GM21717 (cell line): ENCODE measurements at regions not wholly inside any gene's neighbourhood (a gene's known extent, or its start where the extent isn't known, plus 50 kb on each side); places are given as distances from the start of the nearest gene placed in this dataset.

Source experiments
- ATAC-seq: cut with Tn5 transposase; IDR thresholded peaks from one replicate; pipeline ENCODE4 v1.9.1; 2021; ENCODE audit warnings: mild to moderate bottlenecking, moderate library complexity; ENCODE audit not compliant: unreplicated experiment

DNA sequence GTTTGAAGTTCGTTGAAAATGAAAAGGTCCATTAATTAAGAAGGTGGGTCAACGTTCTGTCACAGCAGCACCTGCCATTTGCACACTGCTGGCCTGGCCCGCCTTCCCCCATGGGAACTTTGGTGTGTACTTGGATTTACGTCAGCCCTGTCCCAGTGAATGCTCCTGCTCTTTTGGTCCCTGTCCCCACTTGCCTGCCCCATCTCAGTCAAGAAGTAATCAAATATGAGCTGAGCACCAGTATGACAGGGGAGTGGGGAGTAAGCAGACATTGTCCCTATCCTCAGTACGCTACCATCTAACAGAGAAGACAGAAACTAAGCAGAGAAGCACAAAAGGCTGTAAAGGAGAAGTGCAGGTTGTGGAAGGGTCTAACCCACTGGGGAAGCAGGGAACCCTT, 65.1 kb downstream of the SLC4A3 start:
- ATAC-seq: no peak

DNA sequence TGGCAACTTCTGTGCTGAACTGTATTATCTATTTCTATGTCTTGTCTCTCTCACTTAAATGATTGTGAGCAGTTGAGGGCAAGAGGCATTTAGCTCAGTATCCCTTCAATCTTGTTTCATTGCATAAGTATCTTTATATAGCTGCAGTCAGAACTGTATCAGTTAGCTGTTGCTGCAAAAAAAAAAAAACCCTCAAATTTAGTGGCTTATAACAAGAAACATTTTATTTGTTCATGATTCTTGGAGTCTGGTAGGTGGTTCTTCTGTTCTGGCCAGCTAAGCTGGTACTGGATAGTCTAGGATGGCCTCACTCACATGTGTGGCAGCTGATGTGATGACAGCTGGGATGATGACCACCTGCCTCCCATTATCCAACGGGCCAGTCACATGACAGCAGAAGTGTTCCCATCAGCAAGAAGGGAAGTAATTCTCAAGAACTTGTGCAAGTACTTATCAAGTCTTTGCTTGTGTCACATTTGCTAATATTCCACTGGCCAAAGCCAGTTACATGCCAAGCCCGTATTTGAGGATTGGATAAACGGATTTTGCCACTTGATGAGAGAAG, 67.8 kb downstream of the SLC4A3 start:
- no peak for ATAC-seq

DNA sequence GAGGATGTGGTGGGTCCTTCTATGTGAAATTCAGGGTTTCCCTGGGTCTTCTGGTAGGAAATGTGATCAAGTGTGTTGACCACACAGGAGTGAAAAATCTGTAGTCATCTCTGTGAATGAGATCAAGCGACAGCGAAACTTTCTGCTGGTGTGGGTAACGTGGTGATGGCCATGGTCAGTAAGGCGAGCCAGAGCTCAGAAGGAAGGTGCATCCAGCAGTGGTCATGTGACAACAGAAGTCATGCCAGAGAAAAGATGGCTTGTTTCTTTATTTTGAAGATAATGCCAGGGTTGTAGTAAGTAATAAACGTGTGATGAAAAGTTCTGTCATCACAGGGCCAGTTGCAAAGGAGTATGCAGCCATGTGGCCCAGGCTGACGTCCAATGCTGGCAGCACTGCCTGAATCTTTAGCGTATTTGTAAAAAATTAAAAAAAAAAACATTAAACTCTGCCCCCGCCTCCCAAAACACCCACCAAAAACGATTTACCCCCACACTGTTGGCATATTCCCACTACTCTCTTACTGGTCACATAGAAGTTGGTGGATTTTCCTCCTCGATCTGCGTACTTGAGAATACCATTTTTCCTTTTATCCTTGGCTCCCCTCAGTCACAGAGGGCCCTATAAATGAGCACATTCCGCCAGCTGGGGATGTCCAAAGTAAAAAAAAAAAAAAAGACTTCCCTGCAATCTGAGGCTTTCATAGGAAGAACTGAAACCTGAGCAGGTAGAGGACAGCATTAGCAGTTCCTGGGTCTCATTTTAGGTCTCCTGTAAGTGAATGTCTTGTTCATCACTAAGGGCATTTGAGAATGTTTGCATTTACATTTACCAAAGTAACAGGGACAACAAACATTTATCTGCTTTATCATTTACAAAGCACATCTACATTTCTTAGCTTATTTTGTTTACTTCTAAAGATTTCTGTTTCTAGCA, 70.6 kb downstream of the SLC4A3 start:
- no peak for ATAC-seq

DNA sequence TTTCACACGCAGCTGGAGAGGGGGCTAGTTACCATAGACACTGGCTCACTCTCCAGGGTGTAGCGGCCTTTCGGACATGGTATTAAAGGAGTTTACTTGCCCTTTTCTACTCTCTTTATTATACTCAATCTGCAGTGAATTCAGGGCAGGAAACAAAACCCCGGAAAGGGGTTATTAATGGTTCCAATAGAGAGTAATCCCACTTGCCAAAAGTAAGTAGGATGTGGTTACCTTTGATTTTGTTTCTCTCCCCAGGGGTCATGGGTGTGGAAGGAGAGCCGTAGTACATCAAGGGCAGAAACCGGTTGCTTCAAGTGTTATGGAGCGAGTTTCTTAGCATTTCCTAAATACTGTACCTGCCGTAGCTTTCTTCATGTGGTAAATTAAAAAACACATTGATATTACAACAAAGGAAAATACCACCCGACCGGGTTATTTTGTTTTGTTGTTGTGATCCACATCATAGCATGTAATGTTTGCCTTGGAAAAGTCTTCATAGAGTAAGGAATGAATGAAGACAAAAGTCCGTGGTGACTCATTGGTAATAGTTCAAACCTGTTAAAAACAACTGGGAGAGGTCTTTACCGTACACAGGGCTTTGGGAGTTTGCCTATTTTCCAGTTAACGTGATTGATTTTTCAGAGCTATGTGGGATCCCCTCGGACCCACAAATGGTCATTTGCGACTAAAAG, 71.5 kb downstream of the SLC4A3 start:
- no peak for ATAC-seq

DNA sequence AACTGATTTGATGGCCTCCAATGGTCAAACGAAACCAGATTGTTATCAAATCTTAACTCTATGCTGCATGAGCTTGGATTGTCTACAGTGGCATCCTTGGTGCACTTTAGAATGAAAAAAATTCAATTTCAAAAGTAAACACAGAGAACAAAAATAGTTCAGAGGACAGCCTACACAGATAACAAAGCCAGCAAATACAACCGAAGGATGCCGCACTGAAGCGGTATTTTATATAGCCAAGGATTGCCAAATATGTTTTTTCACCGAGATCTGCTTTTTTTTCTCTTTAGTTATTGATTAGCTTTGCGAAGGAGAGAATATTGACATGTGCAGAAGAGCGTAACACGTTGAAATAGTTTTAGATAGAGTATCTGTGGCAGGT, 72.0 kb downstream of the SLC4A3 start:
- ATAC-seq: no peak

DNA sequence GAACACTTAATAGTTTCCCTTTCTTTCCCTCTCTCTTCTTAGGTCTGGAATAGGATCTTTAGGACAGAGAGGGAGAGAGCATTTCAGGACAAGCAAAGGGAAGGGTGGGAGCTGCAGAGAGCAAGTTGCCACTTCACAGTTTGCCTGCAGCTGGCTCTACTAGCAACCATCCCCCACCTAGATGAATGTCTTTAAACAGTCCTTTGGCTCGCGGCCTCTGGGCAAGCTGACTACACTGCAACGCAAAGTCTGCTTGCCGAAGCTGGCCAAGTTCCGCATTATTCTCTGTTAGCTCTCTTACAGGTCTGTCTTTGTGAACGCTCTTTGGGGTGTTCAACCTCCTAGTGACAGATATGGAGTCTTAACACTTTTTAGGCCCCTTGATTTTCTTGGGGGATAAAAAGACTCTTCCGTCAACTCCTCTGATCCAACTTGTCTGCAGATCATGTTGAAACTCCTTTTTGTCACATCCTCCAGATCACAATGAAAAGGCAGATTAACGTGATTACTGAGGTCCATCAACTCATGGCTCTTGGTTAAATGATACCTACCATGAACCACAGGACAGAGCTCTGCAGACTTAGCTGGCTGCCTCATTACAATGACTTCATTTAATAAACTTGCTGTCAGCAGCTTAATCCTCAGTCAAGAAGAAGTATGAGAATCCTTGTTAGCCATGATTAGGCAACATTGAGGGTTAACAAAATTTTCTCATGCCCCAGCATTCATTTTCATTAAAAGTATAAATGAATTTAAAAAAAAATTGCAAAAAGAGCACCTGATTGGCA, 74.6 kb downstream of the SLC4A3 start:
- no peak for ATAC-seq

DNA sequence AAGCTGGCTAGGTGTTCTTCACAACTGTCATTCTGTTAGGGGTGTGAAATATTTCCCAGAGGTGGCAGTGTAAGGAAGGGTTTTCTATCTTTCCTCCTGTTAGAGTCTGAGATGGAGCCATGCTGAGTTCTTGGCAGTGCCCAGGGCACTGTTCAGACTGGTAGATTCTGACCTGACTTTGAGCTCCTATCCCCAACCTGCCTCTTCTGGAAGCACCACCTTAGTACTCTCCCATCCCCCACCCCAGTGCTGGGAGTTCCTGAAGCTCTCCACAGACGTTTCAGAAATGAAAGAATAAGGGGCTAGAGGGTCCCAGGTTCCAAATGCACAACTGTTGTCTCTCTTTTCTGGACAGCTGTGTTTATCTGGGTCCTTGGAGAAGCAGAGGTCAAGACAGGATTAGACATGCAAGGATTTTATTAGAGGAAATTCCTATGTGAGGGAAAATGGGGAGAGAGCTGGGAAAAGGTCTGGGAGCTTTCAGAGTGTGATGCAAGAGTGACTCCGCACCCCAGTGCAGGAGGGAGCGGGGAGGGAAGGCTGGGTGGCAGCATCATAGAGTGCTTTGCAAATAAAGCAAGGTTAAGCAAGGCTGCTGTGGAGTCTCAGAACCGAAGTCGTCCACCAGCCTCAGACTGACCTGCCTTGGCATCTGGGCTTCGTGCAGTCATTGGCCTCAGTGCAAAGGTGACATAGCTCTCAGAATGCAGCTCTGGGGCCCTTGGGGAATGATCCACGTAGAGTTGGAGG, 75.5 kb downstream of the SLC4A3 start:
- ATAC-seq: no peak

DNA sequence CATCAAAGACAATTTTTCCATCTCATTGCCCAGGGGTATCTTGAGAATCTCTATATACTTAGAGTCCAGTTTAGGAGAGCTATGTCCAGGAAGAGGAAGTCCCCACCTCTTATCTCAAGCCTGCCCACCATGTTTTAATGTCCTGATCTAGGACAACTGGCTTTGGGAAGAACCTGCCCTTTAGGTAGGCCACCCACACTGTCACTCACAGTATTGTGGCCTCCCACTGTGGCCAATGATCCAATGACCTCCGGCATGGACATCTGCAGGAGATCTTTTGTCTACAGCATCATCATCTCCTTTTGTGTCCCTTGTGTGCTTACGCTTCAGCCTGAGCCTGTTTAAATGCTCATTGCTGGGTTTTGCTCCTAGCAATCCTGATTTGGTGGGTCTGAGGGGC, 77.4 kb downstream of the SLC4A3 start:
- ATAC-seq: no peak

DNA sequence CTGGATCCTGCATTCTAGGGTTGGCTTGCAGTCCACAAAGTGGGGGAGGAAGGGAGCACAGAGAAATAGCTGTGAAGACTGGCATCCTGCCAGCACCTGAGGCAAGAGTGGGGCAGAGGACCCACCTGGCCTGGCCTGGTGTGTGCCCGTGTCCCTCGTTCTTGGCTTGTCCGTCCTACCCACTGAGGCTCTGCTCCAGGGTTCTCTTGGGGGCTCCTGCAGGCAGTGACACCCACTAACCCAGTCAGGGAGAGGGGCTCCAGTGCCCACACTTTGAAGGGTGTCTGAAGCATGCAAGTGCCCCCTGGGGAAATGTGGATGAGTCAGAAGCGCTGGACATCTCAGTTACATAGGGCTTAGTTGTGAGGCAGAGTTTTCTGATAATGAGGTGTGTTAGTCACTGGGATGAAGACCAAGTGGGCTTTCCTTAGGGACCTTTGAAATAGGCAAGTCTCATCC, 79.4 kb downstream of the SLC4A3 start:
- no peak for ATAC-seq

DNA sequence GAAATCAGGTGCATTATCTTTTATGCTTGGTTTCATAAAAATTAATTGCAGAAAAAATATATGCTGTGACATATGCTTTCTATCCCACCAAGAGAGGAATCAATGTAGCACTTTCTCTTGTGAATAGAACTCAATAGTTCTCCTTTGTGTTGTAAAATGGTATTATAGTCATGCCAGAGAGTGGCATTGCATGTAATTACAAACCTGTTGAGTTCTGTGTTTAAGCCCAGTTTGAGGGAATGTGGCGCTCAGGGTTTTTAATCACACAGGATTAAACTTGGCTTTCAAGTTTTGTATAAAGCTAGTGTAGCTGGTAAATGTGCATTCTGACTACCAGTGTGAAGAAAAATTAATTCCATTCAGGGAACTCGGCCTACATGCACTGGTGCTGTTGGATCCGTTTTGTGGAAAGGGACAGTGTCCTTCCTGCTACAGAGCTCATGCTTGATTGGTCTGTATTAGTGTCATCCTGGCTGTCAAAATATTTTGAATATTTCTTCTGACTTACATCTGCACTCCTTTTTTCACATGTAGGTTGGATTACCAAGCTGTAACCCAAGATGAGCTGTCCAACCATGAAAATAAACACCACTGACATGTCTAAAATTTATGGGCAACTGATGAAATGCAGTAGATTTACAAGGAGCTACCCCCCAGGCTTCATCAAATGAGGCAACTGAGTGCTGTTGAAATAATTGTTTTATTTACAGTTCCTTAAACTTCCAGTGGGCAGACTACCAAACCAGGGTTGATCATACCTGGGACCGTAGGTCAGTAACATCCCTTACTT, 80.3 kb downstream of the SLC4A3 start:
- ATAC-seq: no peak

DNA sequence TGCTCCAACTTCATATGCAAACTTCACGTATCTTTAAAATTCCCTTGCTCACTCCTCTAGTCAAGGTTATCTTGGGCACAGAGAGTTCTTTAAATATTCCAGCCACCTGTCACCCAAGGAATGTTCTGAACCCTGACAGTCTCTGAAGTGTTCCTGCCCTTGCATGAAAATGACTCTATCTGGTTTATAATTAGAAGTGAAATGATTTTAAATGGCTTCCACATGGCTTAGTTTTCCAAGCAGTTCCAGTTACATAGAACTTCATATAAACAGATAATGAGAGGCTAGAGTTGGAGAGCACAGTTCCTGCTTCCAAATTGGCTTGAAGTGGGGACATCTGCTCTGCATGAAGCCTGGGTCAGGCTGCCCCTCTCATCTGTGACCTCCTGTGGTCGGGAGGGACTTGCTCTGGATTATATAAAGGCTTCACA, 81.9 kb downstream of the SLC4A3 start:
- ATAC-seq: no peak

DNA sequence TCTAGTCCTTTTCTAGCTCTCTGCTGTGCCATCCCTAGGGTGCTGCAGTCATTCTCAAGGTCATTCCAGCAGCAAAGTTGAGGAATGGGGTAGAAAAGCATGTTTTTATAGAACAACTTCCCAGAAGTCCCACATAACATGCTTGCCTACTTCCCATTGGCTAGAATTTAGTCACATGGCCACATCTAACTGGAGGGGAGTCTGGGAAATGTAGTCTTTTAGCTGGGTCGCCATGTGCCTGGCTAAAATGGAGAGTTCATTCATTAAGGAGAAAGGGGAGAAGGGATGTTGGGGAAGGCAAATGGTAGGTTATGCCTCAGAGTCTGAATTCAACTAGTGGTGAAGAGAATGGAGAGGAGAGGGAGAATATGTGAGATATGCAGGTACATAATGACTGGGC, 85.7 kb downstream of the SLC4A3 start:
- ATAC-seq: peak; percentile 63

DNA sequence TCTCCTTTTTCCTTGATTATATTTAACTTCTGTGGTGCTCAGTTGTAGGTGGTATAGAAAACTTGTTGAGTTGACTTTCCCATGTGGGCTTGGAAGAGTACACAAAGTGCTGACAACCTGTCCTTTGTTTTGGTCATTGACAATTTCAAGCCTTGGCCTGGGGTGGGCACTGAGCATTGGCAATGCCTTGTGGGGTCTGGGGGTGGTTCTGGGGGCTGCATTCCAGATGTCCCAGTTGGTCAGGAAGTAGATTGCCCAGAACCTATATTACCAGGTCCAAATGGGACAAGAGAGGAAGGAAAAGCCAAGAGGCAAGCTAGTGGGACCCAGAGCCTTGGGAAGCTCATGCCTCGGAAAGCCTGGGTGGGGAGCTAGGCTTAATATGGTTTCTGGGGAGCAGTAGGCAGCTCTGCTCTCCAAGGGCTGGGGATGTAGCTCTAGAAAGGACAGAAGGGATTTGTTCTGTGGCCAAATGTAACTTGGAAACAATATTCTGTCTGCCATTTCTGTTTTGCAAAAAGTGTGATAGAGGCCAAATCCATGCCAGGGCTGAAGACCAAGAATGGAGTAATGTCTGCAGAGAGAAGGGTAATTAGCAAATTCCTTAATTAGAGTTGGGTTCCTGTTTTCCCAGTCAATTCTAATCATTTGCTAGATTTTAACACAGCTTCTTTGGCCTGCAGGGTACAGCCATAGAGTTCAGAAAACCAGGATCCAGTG, 87.4 kb downstream of the SLC4A3 start:
- no peak for ATAC-seq

DNA sequence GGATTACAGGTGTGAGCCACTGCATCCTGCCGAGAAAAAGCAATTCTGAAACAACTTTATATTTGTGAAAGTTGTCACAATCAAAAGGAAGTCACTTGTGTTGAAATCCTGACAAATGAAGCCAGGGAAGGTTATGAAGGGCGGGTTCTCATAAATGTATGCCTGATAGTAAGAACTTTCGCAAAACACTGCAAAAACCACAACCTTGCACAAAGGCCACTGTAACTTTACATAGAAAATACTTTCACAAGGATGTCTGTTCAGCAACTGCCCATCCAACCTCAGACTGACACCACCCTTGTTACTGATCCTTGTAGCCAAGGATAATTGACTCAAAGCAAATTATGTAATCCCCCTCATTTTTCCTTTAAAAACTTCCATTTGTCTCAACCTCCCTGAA, 90.6 kb downstream of the SLC4A3 start:
- ATAC-seq: no peak

DNA sequence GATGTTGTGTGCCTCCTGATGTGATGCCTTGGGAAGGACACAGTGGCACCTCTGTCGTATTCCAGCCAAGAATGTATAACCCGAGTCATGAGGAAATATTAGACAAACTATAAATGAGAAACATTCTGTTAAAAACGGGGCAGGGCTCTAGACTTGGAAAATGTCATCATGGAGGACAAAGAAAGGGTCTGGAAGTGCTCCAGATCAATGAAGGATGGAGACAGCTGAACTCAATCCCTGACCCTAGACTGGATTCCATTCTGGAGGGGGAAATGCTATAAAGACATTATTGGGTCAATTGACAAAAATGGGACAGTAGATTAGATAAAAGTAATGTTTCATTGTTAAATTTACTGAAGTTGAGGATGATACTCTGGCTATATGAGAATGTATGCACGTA, 92.1 kb downstream of the SLC4A3 start:
- ATAC-seq: no peak

DNA sequence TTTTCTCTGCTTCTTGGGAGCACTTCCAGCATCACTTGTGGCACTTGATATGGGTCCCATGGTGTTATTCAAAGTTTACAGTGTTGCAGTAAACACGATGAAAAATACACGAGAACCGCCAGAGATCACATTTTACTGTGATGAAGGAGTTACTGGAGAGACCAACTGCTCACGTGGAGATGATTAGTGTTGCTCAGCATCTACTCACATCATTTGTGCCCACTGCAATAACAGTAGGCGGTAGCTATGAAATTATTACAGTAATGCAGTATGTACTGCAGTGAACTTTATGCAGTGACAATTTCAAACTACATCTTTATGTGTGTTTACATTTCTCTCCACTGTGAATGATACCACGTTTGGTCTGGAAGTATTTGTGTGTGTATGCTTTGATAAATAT, 93.5 kb downstream of the SLC4A3 start:
- no peak for ATAC-seq

DNA sequence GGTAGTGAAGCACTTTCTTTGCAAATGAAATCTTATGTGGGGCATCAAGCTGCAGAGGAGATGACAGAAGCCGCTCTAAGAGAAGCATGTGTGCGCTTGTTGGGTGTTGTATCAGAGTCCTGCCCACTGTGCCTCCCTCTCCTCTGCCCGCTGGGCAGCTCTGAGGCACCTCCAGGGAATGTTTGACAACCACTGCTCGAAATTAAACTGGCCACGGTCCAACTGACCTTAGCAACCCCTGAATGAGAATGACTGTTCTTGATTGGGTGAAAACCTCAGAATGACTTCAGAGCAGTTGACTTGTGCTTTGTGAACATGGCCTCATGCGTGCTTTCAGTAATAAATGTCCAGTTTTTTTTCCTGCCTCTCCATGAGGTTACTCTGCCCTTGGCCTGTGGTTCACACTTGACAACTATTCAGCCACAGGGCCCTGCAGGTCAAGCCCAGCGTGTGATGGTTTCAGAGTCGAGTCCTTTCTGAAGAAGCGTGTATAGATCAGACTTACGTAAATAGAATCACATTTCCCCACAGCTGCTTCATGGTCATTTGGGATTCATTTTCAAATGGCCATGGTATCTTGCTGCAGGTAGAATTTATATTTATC, 94.9 kb downstream of the SLC4A3 start:
- ATAC-seq: no peak

DNA sequence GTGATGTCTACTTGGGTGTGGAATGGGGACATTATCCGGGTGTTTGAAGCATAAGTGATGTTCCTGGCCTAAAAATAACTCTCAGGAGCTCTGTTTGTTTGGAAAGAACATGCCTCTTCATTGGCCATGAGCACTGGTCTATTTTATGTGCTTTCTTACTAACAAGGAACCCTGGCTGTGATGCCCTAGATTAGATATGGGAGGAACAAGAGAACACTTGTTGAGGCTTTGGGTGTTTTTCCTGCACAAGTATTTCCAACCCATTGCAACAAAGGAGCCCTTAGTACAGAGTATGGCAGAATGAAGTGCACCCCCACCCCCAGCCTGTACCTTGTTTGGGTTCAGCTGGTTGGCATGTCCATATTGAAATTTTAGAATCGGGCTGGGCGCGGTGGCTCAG, 95.9 kb downstream of the SLC4A3 start:
- no peak for ATAC-seq

DNA sequence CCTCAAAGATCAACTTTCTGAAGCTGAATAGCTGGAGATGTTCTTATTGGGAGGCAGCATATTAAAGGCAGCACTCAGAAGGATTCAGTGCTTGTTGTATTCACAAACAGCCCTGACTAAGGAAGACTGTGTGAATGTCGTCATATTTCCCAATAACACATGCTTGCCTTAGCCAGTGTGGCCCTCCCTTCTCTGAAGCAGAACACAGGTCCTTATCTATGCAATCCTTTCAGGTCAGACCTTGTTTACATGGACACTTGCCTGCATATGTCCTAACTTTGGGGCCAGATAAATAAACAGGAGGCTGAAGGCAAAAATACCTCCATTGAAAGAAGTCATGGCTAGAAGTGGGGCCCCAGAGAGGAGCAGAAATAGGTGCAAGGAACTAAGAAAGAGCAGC, 97.2 kb downstream of the SLC4A3 start:
- ATAC-seq: no peak
